UCSD-AML1 (cell line): ENCODE measurements at regions not wholly inside any gene's neighbourhood (a gene's known extent, or its start where the extent isn't known, plus 50 kb on each side); places are given as distances from the start of the nearest gene placed in this dataset.

Source experiments
- DNase-seq: peaks from one replicate; lab custom pipeline; 2025; ENCODE audit not compliant: unreplicated experiment; lab: John Stamatoyannopoulos, UW

GRCh38 chr15:47640079-47640478 is 77.2 kb upstream of the SEMA6D start:
- no peak for DNase-seq

- DNase-seq = no peak
These were observed 76.4 kb upstream of the SEMA6D start for GRCh38 chr15:47640901-47641300.

- no peak for DNase-seq
These were observed 72.6 kb upstream of the SEMA6D start for GRCh38 chr15:47644722-47645121.

- DNase-seq = no peak
These were observed 66.7 kb upstream of the SEMA6D start for GRCh38 chr15:47650564-47650963.

GRCh38 chr15:47652328-47652727 is 65.0 kb upstream of the SEMA6D start:
- DNase-seq = no peak

GRCh38 chr15:47652844-47653243 is 64.5 kb upstream of the SEMA6D start:
- DNase-seq = no peak

- no peak for DNase-seq
These were observed 55.6 kb upstream of the SEMA6D start for GRCh38 chr15:47661661-47662180.

GRCh38 chr15:47663101-47663500 is 54.2 kb upstream of the SEMA6D start:
- no peak for DNase-seq
